ENCODE measurements at regions not wholly inside any gene's neighbourhood (a gene's known extent, or its start where the extent isn't known, plus 50 kb on each side); places are given as distances from the start of the nearest gene placed in this dataset.

- no TSS peak for BruUV-seq (replicated peaks)
- no peak overlapping the region for H3K4me2 ChIP-seq
- H4K20me1 ChIP-seq (ENCODE audit: insufficient read depth): no peaks in the 10 kb centered on the region
- H3F3A ChIP-seq (ENCODE audit: insufficient read depth, low read depth): no peaks in the 10 kb centered on the region
- intact Hi-C loops (cut with micrococcal nuclease; ENCODE audit: unreplicated experiment): no loop called here
- no peaks in the 10 kb centered on the region for H3K9me2 ChIP-seq (ENCODE audit: insufficient read depth)
- H3K79me2 ChIP-seq (ENCODE audit: low read depth): no peaks in the 10 kb centered on the region
- no peaks in the 10 kb centered on the region for H3K4me1 ChIP-seq (replicated peaks; ENCODE audit: insufficient read depth)
- H3K27ac ChIP-seq: no peak overlapping the region
- no peak overlapping the region for H2AFZ ChIP-seq
- no peak overlapping the region for H3K4me3 ChIP-seq
- H3K36me3 ChIP-seq (ENCODE audit: low read depth): no peaks in the 10 kb centered on the region
- H3K27me3 ChIP-seq (ENCODE audit: insufficient read depth, low read depth): peaks cover 10% of the 10 kb centered on the region; the same call in 1 of the 2 replicates
- CTCF ChIA-PET: no interaction called here
- POLR2A ChIA-PET (ENCODE audit: unreplicated experiment): no interaction called here
- no peak for DNase-seq
- no peaks in the 10 kb centered on the region for H3K9me3 ChIP-seq (ENCODE audit: insufficient read depth, low read depth)
- TF ChIP-seq CTCF (conservative IDR thresholded peaks at IDR 0.05) (no peak), EZH2 (IDR thresholded peaks at IDR 0.05; ENCODE audit: low read depth) (no peak)
Observed at GRCh38 chr7:97275475-97275874, 158.0 kb downstream of the SDHAF3 start.

GRCh38 chr7:97280950-97281349, 163.5 kb downstream of the SDHAF3 start:
- Histone ChIP-seq H3K9me2 (ENCODE audit: insufficient read depth) (no peaks in the 10 kb centered on the region), H3K36me3 (ENCODE audit: low read depth) (no peaks in the 10 kb centered on the region), H3K4me1 (replicated peaks; ENCODE audit: insufficient read depth) (no peaks in the 10 kb centered on the region), H3K27me3 (ENCODE audit: insufficient read depth, low read depth) (no peaks in the 10 kb centered on the region; the same call in 1 of the 2 replicates), H3K27ac (no peak overlapping the region), H3K4me2 (no peak overlapping the region), H3K9me3 (ENCODE audit: insufficient read depth, low read depth) (no peaks in the 10 kb centered on the region), H2AFZ (no peak overlapping the region), H3K4me3 (no peak overlapping the region), H3F3A (ENCODE audit: insufficient read depth, low read depth) (no peaks in the 10 kb centered on the region), H3K79me2 (ENCODE audit: low read depth) (no peaks in the 10 kb centered on the region), H4K20me1 (ENCODE audit: insufficient read depth) (no peaks in the 10 kb centered on the region)
- DNase-seq: no peak
- TF ChIP-seq EZH2 (IDR thresholded peaks at IDR 0.05; ENCODE audit: low read depth) (no peak), CTCF (conservative IDR thresholded peaks at IDR 0.05) (no peak)
- ChIA-PET POLR2A (ENCODE audit: unreplicated experiment) (no interaction called here), CTCF (no interaction called here)
- intact Hi-C loops (cut with micrococcal nuclease; ENCODE audit: unreplicated experiment): no loop called here
- BruUV-seq (replicated peaks): no TSS peak

GRCh38 chr7:97285348-97285747, 167.8 kb downstream of the SDHAF3 start:
- no peak for DNase-seq
- TF ChIP-seq CTCF (conservative IDR thresholded peaks at IDR 0.05): no peak
- TF ChIP-seq EZH2 (IDR thresholded peaks at IDR 0.05; ENCODE audit: low read depth): no peak
- ChIA-PET CTCF (interaction anchor here (0.6 kb wide), 1 partner anchor 17 kb away, joined by 3 read pairs; no protein-coding TSS in a partner anchor), POLR2A (ENCODE audit: unreplicated experiment) (no interaction called here)
- H3K4me1 ChIP-seq (replicated peaks; ENCODE audit: insufficient read depth): no peaks in the 10 kb centered on the region
- H3K9me2 ChIP-seq (ENCODE audit: insufficient read depth): no peaks in the 10 kb centered on the region
- intact Hi-C loops (cut with micrococcal nuclease; ENCODE audit: unreplicated experiment): no loop called here
- no peak overlapping the region for H3K4me3 ChIP-seq
- no TSS peak for BruUV-seq (replicated peaks)
- no peaks in the 10 kb centered on the region for H3K79me2 ChIP-seq (ENCODE audit: low read depth)
- no peak overlapping the region for H3K27ac ChIP-seq
- no peak overlapping the region for H3K4me2 ChIP-seq
- H2AFZ ChIP-seq: no peak overlapping the region
- H3K27me3 ChIP-seq (ENCODE audit: insufficient read depth, low read depth): no peaks in the 10 kb centered on the region
- H3F3A ChIP-seq (ENCODE audit: insufficient read depth, low read depth): no peaks in the 10 kb centered on the region
- no peaks in the 10 kb centered on the region for H4K20me1 ChIP-seq (ENCODE audit: insufficient read depth)
- H3K36me3 ChIP-seq (ENCODE audit: low read depth): no peaks in the 10 kb centered on the region
- no peaks in the 10 kb centered on the region for H3K9me3 ChIP-seq (ENCODE audit: insufficient read depth, low read depth)
